ENCODE measurements at regions not wholly inside any gene's neighbourhood (a gene's known extent, or its start where the extent isn't known, plus 50 kb on each side); places are given as distances from the start of the nearest gene placed in this dataset.

- no peak for TF ChIP-seq CTCF (IDR thresholded peaks at IDR 0.05; ENCODE audit: extremely low read depth, missing control alignments)
- no peak for DNase-seq (ENCODE audit: low spot score)
Measured at GRCh38 chr4:83716874-83717273, 181.0 kb downstream of the GPAT3 start.

- TF ChIP-seq CTCF (IDR thresholded peaks at IDR 0.05; ENCODE audit: extremely low read depth, missing control alignments): no peak
- DNase-seq (ENCODE audit: low spot score): no peak
Measured at GRCh38 chr4:83712890-83713289, 177.0 kb downstream of the GPAT3 start.

- TF ChIP-seq CTCF (IDR thresholded peaks at IDR 0.05; ENCODE audit: extremely low read depth, missing control alignments): no peak
- no peak for DNase-seq (ENCODE audit: low spot score)
Measured at GRCh38 chr4:83709627-83710026, 173.7 kb downstream of the GPAT3 start.

GRCh38 chr4:83708500-83709175 is 172.7 kb downstream of the GPAT3 start:
- TF ChIP-seq CTCF (IDR thresholded peaks at IDR 0.05; ENCODE audit: extremely low read depth, missing control alignments): no peak
- DNase-seq (ENCODE audit: low spot score): no peak

- no peak for TF ChIP-seq CTCF (IDR thresholded peaks at IDR 0.05; ENCODE audit: extremely low read depth, missing control alignments)
- DNase-seq (ENCODE audit: low spot score): no peak
Measured at GRCh38 chr4:83704786-83705185, 168.9 kb downstream of the GPAT3 start.

GRCh38 chr4:83703752-83704151 is 167.8 kb downstream of the GPAT3 start:
- DNase-seq (ENCODE audit: low spot score): no peak
- TF ChIP-seq CTCF (IDR thresholded peaks at IDR 0.05; ENCODE audit: extremely low read depth, missing control alignments): no peak

- no peak for TF ChIP-seq CTCF (IDR thresholded peaks at IDR 0.05; ENCODE audit: extremely low read depth, missing control alignments)
- DNase-seq (ENCODE audit: low spot score): no peak
Measured at GRCh38 chr4:83701041-83701440, 165.1 kb downstream of the GPAT3 start.
